ENCODE measurements at regions not wholly inside any gene's neighbourhood (a gene's known extent, or its start where the extent isn't known, plus 50 kb on each side); places are given as distances from the start of the nearest gene placed in this dataset.

DNA sequence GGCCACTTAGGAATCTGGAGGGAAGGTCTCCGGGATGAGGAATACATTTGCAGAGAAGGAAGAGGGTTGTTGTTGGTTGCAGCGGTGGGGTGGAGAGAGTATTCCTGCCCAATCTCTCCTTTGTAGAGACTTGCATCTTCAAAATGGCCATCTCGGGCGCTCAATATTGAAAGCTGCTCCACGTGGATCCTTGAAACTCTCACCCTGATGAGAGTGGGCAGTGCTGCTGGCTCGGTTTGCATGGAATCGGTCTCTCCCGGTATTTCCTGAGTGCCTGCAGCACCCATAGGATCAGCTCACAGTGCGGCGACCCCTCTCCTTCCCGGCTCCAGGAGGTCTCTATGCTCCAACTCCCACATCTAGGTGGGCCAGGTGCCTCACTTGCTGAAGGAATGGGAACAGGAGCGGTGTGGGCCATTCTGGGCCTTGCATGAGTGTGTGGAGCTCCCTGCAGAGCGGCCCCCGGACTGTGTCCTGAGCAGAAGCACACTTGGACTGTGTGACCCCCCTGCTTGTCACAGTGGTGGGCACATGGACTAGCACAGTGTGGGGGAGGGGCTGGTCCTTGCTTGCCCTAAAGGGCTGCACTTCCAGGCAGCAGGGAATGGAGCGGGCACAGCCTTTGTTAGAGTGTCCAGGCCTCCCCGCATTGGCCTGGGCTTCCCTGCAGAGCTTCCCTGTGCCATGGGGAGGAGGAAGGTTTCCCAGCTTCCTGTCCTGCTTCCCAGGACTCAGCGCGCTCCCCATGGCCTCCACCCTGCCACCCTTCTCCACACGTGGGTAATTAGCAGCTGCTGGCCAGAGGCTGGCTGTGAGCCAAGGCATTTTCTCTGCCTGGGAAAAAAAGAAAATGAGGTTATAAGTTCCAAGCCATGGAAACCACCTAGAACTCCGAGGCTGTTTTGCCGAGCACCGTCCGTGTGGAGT, 139.3 kb downstream of the IRF8 start:
- DNase-seq (ENCODE audit: low read depth in 4 of 4, low spot score in 3 of 4) = no peak

DNA sequence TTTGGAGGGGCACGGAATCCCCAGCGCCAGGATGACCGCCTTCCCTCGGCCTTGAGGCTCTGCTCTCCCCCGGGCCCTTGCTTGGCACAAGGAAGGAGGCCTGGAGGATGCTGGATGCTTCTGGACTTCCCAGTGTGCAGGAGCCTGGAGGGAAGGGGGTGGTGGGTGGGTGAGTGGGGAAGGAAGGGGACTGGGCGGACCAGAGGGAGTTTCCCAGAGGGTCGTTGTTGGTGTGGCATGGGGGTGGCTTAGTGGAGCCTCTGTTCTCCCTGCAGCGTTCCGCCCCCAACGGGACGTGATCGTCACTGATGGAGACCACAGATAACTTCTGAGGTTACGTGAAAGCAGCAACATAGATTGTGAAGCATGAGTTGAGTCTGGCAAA, 140.0 kb downstream of the IRF8 start:
- DNase-seq (ENCODE audit: low read depth in 4 of 4, low spot score in 3 of 4) = no peak

DNA sequence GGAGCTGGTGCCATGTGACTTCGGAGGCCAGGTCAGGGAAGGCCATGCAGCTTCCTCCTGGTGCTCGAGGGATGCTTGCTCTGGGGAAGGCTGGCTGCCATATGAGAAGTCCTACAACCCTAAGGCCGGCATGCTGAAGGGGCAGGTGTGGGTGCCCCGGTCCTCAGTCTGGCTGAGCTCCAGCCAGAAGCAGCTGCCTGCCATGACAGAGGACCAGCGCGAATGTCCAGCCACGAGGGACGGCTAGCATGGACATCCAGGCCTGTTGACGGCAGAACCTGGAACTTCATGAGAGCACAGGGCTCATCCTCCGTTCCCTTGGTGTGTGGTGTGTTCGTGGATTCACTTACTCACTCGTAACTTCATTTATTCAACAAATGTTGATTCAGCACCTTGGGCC, 140.6 kb downstream of the IRF8 start:
- no peak for DNase-seq (ENCODE audit: low read depth in 4 of 4, low spot score in 3 of 4)

GRCh38 chr16:86040496-86040895, 141.5 kb downstream of the IRF8 start:
- DNase-seq (ENCODE audit: low read depth in 4 of 4, low spot score in 3 of 4) = no peak

- no peak for DNase-seq (ENCODE audit: low read depth in 4 of 4, low spot score in 3 of 4)
These were observed 142.3 kb downstream of the IRF8 start for GRCh38 chr16:86041215-86041614.

GRCh38 chr16:86041807-86042206, 142.8 kb downstream of the IRF8 start:
- DNase-seq (ENCODE audit: low read depth in 4 of 4, low spot score in 3 of 4) = no peak

DNA sequence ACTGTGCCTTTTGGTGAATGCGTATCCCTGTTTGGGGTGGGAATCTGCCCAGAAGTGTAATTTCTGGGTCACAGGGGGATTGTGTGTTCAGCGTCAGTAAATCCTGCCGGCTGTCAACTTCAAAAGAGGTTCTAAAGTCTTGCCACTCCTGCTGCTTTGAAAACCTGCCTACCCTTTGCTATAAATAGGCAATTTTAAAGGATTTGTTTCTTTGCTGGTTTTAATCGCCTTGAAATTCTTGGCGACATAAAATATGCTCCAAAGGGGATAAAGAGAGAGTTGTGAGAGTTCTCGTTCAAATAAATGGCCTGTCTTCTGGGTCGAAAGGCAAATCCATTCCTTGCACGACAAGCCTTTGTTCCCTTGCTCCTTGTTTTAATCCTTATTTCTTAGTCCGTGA, 143.4 kb downstream of the IRF8 start:
- no peak for DNase-seq (ENCODE audit: low read depth in 4 of 4, low spot score in 3 of 4)

- no peak for DNase-seq (ENCODE audit: low read depth in 4 of 4, low spot score in 3 of 4)
These were observed 144.2 kb downstream of the IRF8 start for GRCh38 chr16:86042996-86043725.

DNA sequence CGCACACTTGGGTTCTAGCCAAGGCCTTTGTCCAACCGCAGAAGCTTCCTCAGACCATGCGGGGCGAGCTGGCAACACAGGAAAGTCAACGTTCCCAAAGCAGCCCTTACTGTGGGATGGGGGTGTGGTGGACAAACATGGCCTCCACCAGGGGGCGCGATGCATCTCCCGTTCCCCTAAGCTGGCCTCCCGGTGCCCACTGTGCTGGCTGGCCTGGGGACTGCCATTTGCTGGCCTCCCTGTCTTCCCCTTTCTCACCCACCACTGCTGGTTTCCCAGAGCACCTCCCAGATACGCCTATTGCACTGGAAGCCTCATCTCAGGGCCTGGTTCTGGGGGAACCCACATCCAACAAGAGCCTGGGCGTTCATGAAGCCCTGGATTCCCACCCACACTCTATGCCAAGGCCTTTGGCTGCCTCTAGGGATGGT, 145.3 kb downstream of the IRF8 start:
- no peak for DNase-seq (ENCODE audit: low read depth in 4 of 4, low spot score in 3 of 4)

DNA sequence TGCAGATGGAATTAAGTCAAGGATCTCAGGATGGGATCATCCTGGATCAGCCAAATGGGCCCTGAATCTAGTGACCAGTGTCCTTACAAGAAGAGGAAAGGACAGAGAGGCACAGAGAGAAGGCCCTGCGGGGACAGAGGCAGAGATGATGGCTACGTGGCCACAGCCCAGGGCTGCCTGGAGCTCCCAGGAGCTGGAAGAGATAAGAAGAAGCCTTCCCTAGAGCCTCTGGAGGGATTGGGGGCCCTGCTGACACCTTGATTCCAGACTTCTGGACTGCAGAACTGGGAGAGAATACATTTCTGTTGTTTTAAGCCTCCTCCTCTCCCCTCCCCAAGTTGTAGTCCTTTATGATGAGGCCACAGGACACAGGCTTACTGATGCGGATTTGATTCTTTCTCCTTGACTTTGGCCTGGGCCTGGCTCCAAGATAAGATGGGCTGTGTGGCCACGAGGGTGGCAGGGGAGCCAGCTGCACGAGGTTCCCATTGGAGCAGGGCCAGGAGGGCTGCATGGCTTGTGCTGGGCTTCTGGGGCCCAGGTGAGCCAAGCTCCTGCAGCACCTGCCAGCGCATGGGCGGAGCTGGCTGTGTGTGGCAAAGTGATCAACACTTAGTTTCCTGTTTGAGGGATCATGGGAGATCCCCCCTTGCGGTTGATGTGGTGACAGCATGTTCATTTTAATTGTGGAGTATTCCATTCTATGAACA, 146.1 kb downstream of the IRF8 start:
- DNase-seq (ENCODE audit: low read depth in 4 of 4, low spot score in 3 of 4) = no peak

DNA sequence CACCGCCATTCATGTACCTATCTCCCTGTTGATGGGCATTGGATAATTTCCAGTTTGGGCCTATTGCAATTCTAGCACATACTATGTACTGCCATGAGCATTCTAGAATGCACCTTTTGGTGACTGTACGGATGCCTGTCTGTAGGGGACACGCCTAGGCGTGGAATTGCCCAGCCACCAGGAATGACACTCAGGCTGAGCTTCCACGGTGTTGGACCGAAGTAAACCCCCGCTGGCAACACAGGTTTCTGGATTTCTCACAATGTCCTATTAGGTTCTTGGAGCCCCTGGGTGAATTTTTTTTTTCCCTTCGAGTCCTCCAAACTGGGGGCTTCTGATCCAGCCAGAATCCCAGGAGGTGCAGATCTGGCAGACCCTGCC, 146.6 kb downstream of the IRF8 start:
- DNase-seq (ENCODE audit: low read depth in 4 of 4, low spot score in 3 of 4) = no peak

DNA sequence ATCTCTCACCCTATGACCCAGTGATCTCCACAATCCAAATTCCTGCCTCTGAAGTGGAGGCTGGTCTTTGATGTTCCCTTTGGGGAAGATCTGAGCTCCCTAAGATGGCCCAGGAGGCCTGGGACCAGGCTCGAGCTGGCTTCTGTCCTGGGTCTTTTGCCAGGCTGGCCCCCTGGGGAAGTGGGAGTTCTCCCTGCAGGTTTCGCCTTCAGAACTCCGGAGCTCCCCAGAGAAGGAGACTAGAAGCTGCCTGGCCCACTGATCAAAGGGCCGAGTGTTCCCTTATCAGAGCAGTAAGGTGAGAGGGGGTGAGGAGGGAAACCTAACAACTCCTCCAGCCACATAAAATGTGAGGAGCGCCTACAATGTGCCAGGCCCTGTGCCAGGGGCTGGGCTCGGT, 147.1 kb downstream of the IRF8 start:
- no peak for DNase-seq (ENCODE audit: low read depth in 4 of 4, low spot score in 3 of 4)

- DNase-seq (ENCODE audit: low read depth in 4 of 4, low spot score in 3 of 4) = no peak
These were observed 147.8 kb downstream of the IRF8 start for GRCh38 chr16:86046667-86047270.

- no peak for DNase-seq (ENCODE audit: low read depth in 4 of 4, low spot score in 3 of 4)
These were observed 149.3 kb downstream of the IRF8 start for GRCh38 chr16:86048221-86048620.

DNA sequence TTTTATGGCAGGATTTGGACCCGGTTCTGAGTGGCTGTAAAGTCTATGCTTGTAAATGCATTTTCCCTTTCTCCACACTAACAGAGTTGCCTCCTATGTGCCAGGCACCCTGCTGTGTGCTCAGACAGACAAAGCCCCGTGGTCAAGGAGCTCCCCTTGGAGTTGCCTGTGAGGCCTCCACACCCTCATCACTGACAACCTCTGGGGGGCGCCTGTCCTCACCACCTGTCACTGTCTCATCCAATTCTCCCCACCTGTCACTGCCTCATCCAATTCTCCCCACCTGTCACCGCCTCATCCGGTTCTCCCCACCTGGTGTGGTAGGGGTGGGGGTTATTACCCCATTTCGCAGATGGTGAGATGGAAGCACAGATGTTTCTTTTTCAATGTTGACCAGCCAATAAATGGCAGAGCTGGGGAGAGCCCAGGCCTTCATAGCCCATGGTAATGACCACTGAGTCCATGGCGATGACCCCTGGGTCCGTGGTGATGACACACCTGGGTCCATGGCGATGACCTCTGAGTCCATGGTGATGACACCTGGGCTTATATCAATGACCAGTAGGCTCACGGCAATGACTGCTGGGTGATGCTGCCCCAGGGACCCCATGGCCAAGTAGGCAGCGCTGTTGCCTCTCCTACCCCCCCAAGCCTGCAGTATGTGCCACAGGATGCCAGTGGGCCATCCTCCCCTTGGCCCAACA, 150.1 kb downstream of the IRF8 start:
- no peak for DNase-seq (ENCODE audit: low read depth in 4 of 4, low spot score in 3 of 4)

DNA sequence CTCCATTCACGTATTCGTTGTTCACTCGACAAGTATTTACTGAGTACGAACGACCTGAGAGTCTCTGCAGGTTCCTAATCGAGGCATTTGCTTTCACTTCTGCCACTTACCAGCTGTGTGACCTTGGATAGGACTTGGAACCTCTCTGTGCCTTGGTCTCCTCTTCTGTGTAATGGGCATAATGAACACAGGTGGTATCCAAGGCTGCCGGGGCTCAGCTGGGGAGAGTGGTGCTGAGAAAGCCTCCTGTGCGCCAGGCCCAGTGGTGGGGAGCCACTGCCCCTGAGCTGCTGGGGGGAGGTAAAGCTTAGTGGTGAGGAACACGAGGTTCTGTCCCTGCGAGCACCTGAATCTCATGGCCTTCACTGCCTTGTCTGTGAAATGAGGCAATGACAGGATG, 150.7 kb downstream of the IRF8 start:
- no peak for DNase-seq (ENCODE audit: low read depth in 4 of 4, low spot score in 3 of 4)

GRCh38 chr16:86050111-86050510, 151.1 kb downstream of the IRF8 start:
- no peak for DNase-seq (ENCODE audit: low read depth in 4 of 4, low spot score in 3 of 4)

DNA sequence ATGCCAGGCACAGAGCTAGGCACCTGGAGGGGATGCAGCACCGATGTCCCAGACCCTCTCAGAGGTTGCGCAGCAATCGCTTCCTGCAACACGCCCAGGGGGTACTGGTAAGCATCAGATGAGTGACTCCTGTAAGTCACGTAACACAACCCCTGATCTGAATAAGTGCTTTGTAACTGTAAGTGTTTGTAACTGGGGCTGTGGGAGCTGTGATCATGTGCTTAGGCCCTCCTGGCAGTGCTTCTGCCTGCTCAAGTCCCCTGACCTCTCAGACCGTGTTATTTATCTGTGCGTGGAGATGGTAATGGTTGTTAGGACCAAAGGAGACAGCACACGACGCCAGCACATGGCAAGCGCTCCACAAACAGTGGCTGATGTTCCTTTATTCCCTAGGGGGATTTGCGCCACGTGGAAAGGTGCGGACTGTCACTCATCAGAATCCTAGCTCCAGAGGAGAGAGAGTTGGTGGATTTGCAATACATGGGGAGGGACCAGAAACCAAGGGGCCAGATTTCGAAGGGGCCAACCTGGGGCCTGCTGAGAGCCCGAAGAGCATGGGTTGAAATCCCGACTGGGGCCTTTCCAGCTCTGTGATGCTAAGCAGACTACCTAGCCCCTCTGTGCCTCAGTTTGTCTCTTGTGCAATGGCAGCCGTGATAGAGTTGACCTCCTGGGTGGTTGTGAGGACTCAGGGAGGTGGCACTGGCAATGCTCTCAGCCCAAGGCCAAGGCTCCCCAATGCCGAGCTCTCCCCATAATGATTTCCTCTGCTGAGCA, 151.8 kb downstream of the IRF8 start:
- DNase-seq (ENCODE audit: low read depth in 4 of 4, low spot score in 3 of 4) = no peak

DNA sequence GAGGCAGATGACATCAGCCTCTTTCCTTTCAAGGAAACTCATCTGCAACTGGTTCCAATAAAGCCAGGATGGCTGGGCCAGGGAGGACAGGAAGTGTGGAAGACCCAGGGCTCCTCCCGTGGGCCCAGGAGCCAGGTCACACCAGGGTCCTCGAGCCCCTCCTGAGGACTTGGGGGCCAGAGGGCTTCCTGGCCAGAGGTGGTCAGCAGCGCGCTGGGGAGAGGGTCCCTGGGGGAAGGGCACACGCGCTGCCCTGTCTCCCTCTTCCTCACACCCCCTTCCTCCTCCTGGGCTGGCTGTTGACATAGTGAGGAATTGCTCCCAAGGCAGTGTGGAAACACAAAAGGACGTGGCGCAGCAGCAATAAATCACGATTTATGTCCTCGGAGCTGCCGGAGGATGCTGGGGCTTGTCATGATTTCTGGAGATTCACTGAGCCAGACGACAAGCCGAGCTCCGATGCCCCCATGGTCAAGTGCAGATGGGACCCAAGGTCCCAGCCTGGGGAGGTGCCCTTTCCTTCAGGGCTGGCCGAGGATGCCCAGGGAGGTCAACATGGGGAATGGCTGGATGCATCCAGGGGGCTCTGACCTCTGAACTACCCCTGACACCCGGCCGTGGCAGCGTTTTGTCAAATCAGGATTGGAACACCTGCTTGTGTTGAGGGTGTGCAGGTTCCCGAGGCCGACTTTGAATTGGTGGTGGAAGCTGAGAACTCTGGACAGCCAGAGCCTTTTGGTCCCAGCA, 152.6 kb downstream of the IRF8 start:
- no peak for DNase-seq (ENCODE audit: low read depth in 4 of 4, low spot score in 3 of 4)
